HG02885 (cell line): ENCODE measurements at regions not wholly inside any gene's neighbourhood (a gene's known extent, or its start where the extent isn't known, plus 50 kb on each side); places are given as distances from the start of the nearest gene placed in this dataset.
"Not testable (repeated sequence)": the region's sequence is repeated elsewhere in the genome, so short reads cannot be mapped to it uniquely, and the experiment has no call there.

Source experiments
- ATAC-seq: cut with Tn5 transposase; IDR thresholded peaks from one replicate; pipeline ENCODE4 v1.9.1; 2021; ENCODE audit warnings: mild to moderate bottlenecking; ENCODE audit not compliant: unreplicated experiment, poor library complexity

DNA sequence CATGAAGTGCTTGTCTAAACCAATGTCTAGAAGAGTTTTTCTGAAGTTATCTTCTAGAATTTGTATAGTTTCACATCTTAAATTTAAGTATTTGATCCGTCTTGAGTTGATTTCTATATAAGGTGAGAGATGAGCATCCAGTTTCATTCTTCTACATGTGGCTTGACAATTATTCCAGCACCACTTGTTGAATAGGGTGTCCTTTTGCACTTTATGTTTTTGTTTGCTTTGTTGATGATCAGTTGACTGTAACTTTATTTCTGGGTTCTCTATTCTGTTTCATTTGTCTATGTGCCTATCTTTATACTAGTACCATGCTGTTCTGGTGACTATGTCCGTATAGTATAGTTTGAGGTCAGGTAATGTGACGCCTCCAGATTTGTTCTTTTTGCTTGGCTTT, 426.6 kb upstream of the CHRM2 start:
- ATAC-seq = no peak

DNA sequence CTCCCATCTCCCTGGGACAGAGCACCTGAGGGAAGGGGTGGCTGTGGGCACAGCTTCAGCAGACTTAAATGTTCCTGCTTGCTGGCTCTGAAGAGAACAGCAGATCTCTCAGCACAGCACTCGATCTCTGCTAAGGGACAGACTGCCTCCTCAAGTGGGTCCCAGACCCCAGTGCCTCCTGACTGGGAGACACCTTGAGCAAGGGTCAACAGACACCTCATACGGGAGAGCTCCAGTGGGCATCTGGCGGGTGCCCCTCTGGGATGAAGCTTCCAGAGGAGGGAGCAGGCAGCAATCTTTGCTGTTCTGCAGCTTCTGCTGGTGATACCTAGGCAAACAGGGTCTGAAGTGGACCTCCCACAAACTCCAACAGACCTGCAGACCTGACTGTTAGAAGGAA, 436.7 kb upstream of the CHRM2 start:
- not testable (repeated sequence) for ATAC-seq

DNA sequence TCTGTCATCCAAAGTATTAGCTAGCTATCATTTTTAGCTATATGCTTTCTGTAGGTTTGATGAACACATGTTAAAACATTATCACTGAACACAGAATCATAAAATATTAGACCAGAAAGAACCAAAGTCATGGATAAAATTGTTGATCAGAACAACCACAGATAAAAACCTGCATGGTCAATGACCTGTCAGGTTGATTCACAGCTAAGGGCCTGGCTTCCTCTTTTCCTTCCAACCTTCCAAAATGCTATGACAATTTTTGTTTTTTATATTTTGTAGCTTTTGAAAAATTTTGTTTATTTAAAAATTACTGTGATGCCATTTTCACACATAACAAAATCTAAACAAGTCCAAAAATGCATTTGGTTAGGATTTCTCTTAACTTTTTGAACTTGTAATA, 444.4 kb upstream of the CHRM2 start:
- no peak for ATAC-seq

DNA sequence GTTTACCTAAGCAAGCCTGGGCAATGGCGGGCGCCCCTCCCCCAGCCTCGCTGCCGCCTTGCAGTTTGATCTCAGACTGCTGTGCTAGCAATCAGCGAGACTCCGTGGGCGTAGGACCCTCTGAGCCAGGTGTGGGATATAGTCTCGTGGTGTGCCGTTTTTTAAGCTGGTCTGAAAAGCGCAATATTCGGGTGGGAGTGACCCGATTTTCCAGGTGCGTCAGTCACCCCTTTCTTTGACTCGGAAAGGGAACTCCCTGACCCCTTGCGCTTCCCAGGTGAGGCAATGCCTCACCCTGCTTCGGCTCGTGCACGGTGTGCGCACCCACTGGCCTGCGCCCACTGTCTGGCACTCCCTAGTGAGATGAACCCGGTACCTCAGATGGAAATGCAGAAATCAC, 442.6 kb upstream of the MTPN start:
- not testable (repeated sequence) for ATAC-seq

- no peak for ATAC-seq
These were observed 435.8 kb upstream of the MTPN start for GRCh38 chr7:136412952-136413351.

GRCh38 chr7:136405931-136406777, 429.0 kb upstream of the MTPN start:
- ATAC-seq = peak; percentile 94

DNA sequence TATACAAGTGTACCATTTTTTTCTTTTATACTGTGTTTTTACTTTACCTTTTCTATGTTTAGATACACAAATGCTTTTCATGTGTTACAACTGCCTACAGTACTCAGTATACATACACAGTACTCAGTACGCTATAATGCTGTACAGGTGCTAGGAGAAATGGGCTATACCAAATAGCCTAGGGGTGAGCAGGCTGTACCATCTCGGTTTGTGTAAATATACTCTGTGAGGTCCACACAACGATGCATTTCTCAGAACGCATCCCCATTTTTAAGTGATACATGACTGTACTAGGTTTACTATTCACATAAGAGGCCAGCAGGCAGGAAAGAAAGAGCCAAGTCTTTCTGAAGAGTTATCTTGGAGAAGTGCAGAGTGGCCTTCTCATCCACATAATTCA, 426.4 kb upstream of the MTPN start:
- no peak for ATAC-seq

GRCh38 chr7:136400877-136401276, 423.7 kb upstream of the MTPN start:
- ATAC-seq = no peak

DNA sequence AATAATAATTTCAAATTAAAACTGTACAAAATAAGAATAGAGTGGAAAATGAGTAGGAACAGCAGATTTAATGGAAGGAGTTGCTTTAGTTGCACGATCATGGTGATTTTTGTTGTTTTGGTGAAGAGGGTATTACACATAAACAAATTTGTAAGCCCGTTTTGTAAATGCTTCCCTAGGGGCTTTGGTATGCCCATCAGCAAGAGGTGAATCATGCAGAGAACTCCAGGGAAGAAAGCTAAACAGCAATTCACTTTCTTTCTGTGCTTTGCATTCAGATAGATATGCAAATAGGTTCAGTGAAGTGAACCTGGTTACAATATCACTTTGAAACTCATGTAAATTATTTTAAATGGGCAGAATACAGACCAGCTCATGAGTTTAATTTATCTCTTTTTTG, 422.2 kb upstream of the MTPN start:
- ATAC-seq = no peak

GRCh38 chr7:136392856-136393255, 415.7 kb upstream of the MTPN start:
- ATAC-seq = no peak

DNA sequence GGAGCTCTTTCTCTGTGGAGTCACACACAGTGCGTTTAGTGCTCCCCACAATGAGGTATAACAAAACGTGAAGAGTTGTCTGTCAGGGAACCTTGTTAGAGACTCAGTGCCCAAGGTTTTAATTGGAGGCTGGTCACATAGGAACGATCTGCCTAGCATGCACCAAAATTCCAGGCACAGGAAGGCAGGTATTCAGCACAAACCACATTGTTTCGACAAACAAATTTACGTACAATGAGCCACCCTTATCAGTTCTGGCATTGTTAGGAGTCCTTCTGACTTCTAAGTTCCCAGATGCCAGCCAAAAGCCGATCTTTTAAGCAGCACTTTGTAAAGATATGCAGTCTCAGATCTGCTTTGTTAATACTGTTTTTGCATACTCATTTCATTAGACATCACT, 414.2 kb upstream of the MTPN start:
- no peak for ATAC-seq

DNA sequence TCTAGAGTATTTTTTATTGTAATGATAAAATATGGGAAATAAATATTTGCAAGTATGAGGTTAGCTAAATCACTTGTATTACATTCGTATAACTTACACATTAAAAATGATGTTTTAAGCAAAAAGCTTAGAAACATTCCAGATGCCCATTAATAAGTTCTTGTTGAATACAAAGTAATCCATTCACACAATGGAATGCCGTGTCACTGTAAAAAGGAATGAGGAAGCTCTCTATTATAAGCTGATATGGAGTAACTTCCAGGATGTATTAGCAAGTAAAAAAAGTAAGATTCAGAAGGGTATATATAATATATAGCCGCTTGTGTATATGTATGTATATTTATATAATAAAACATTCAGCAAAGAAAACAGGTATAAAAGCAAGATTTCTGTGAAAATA, 412.8 kb upstream of the MTPN start:
- no peak for ATAC-seq

DNA sequence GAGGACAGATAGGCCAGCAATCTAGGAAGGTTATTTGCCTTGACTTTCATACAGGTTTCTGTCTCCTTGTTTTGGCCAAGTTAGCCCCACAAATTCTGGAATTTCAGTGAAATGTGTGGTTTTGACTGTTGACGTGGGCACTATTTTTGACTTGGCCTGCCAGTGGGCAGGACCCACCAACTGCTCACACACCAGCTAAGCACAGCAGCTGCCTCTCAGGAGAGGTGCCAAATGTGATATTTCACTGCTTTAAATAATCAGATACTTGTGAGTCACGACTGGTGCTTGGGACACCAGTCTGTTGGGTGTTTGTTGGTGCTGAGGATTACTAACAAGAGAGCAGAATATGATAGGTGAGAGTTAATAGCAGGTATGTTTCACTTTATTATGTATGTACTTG, 409.7 kb upstream of the MTPN start:
- ATAC-seq = no peak

- ATAC-seq = not testable (repeated sequence)
These were observed 394.2 kb upstream of the MTPN start for GRCh38 chr7:136371409-136371808.

DNA sequence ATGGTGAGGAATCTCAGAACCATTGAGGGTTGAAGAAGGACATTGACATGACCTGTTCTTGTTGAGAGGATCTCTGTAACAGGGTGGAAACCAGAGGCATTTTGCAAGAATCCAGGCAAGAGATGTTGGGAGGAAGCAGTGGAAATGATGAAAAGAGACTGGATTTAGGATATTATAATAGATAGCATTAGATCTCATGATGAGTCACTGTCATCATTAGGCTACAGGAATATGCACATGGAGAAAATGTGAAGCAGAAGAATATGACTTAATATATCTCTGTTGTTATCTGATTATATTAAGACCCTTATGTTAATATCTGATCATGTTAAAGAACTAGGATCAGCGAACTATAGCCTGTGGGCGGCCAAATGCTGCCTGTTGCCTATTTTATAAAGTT, 393.0 kb upstream of the MTPN start:
- ATAC-seq = no peak

GRCh38 chr7:136369225-136369624, 392.1 kb upstream of the MTPN start:
- ATAC-seq = no peak

DNA sequence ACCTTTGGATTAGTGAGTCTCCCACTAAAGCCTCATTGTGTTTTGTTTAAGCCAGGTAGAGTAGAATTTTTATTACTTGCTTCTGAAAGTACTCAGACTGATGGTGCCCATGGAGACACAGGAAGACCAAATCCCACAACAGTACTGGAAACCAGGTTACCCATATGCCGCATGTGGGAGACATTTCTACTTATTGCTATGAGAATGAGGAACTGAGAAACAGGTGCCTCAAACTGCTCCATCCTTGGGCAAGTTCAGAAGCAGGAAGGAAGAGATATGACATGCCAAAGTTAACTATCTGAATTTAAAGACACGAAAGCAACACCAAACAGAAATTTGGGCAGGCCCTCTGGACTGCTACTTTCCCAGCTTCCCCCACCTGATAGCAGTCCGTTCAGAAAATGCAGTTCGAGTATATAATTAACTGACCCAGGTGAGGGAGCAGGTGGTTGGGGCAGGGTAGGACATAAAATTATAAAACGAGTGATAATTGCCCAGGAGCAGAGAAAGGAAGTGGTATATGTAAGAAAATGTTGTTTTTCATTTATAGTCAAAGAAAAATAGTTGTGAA, 382.3 kb upstream of the MTPN start:
- peak; percentile 93 for ATAC-seq

DNA sequence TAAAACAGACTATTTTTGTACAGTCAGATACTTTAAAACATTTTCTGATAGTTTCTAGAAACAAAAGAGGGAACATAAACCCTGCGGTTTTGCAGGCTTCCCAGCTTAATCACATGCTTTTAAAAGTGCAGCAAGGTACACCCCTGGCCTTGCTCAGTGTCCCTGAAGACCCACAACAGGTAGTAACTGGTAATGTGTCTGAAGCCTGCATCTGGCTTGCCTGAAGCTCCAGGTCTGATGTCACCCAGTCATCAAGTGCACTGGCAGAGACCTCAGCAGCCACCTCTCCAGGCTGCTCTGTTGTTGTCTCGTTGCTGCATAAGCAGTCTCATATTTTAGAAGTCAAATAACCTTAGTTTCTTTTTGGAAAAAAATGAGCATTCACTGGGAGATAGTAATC, 376.1 kb upstream of the MTPN start:
- no peak for ATAC-seq

DNA sequence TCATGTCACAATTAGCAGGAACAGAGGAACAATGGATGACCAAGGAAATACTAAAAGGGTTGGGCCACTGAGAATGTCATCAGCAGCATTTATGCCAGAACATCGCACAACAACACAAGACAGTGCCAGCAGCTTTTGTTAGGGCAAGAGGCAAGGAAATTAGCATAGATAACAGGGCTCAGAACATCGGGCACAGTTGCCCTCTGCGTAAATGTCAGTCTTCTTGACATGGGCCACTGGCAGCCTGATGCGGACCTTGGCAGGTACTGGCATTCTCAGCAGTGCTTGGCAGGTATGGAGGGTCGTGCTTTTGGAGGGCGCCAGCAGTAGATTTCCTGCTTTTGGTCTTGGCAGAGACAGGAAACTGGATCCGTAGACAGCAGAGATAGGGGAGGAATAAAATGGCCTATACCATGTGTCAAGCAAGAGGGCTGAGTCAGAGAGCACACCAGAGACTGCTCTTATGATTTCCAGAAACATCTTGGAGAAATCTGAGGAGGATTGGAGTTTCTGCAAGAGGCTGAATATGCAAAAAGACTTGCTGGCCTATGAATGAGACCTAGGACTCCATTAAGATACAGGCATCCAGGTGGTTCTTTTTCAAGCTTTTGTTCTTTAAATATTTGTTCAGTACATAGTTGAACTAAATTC, 371.5 kb upstream of the MTPN start:
- ATAC-seq = no peak

- no peak for ATAC-seq
These were observed 371.0 kb upstream of the MTPN start for GRCh38 chr7:136348142-136348541.

DNA sequence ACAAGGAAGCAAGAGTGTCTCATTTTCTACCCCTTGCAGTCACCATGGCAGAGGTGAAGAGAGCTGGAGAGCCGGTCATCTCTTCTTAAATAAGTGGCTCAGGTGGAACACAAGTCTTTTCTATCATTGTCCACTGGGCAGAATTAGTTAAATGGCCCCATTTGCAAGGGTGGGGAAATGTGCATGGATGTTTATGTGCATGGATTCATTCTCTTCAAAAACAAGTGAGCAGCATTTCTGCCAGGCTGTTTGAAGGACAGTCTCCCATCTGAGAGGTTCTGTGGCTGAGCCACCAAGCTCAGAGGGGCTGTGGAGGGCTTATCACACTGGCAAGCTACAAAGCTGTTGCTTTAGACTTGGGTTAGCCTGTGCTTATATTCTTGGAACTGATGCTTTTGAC, 370.3 kb upstream of the MTPN start:
- ATAC-seq = no peak

- no peak for ATAC-seq
These were observed 365.1 kb upstream of the MTPN start for GRCh38 chr7:136342251-136342650.
